ENCODE measurements at regions not wholly inside any gene's neighbourhood (a gene's known extent, or its start where the extent isn't known, plus 50 kb on each side); places are given as distances from the start of the nearest gene placed in this dataset.
A peak's percentile ranks its signal among the peaks of the same experiment; 100 is the strongest.

DNA sequence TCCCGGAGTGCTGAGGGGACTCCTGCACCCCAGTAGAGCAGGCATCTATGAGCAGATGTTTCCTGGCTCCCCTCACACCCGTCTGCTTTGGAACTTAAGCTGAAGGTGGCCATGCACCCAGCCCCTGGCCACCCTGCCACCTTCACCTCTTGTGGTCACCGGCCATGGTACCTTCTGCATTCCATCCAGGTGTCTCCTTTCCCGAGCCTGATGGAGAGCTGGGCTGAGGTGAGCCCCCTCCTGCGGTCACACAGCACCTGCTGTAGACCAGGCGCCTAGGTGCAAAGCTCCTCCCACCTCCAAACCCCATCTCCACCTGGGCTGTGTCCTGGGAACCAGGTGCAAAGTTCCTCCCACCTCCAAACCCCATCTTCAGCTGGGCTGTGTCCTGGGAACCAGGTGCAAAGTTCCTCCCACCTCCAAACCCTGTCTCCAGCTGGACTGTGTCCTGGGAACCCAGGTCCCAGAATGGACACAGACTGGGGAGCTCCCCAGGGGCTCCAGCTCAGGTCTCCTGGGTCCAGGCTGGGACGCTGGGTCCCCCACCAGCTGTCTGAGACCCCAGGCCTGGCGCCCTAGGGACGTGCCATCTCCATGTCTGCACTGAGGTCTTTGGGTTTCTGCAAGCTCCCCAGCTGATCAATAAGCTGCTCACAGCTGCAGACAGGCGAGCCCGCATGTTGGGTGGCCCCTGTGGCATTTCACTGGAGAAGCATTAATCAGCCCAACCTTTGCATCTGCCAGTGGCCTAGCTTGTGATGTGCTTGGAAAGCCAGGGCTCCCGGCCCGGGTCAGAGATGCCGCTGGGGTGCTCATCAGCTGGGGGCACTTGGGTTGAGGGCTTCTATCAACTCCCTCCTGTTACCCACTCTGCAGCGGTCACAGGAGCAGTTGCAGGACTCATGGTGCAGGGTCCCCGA is 61.2 kb upstream of the INPP5A start:
- H3K4me1 Mint-ChIP-seq, result no peaks in the 10 kb centered on the region
- ChIA-PET CTCF (no interaction called here), POLR2A (no interaction called here)

DNA sequence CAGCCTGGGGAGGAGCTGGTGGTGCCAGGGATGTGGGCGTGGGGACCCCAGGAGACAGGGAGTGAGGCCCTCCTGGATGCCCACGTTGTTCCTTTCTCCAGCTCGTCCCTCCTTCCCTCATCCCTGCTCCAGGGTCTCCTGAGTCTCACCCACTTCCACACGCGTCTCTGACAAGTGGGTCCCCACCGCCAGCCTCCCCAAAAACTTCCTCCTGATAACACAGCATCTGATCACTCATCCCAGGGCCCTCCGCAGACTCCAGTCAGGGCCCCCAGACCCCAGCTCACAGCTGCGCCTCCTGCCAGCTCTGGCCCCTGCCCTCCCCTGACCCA is 60.6 kb upstream of the INPP5A start:
- DNase-seq, result no peak
- ChIA-PET POLR2A (no interaction called here), CTCF (no interaction called here)
- H3K4me1 ChIP-seq (ENCODE audit: insufficient read depth, low read length), result no peaks in the 10 kb centered on the region
- H3K27ac ChIP-seq (ENCODE audit: low read depth, low read length), result no peak overlapping the region
- H3K36me3 ChIP-seq (ENCODE audit: insufficient read depth, low read length), result no peaks in the 10 kb centered on the region
- H3K4me1 Mint-ChIP-seq, result no peaks in the 10 kb centered on the region
- H3K27ac Mint-ChIP-seq, result no peak overlapping the region
- H3K4me3 Mint-ChIP-seq, result no peak overlapping the region
- H3K9me3 ChIP-seq (ENCODE audit: low read length), result no peaks in the 10 kb centered on the region
- peaks cover 0 to 2% (median 0%) of the 10 kb centered on the region in 5 donors for H3K9me3 Mint-ChIP-seq
- H3K4me3 ChIP-seq (ENCODE audit: low read length), result no peak overlapping the region
- H3K27me3 Mint-ChIP-seq, result peaks cover 8 to 31% of the 10 kb centered on the region in 2 donors
- H3K27me3 ChIP-seq (ENCODE audit: insufficient read depth, low read length, poor library complexity, severe bottlenecking), result no peaks in the 10 kb centered on the region
- peaks cover 0 to 1% (median 0%) of the 10 kb centered on the region in 3 donors for H3K36me3 Mint-ChIP-seq

More for the DNA sequence above, 61.2 kb upstream of the INPP5A start:
- H3K4me1 ChIP-seq (ENCODE audit: insufficient read depth, low read length), result no peaks in the 10 kb centered on the region
- DNase-seq, result no peak
- Mint-ChIP-seq H3K27me3 (peaks cover 8 to 31% of the 10 kb centered on the region in 2 donors), H3K4me3 (no peak overlapping the region), H3K36me3 (peaks cover 0 to 1% (median 0%) of the 10 kb centered on the region in 3 donors), H3K9me3 (peaks cover 0 to 7% (median 2%) of the 10 kb centered on the region in 5 donors), H3K27ac (peak overlapping the region in 1 of 8 donors; percentile 14)
- H3K4me3 ChIP-seq (ENCODE audit: low read length), result no peak overlapping the region
- no peak overlapping the region for H3K27ac ChIP-seq (ENCODE audit: low read depth, low read length)
- H3K27me3 ChIP-seq (ENCODE audit: insufficient read depth, low read length, poor library complexity, severe bottlenecking), result no peaks in the 10 kb centered on the region
- H3K9me3 ChIP-seq (ENCODE audit: low read length), result no peaks in the 10 kb centered on the region
- H3K36me3 ChIP-seq (ENCODE audit: insufficient read depth, low read length), result no peaks in the 10 kb centered on the region

- H3K36me3 ChIP-seq (ENCODE audit: insufficient read depth, low read length), result no peaks in the 10 kb centered on the region
- Mint-ChIP-seq H3K27me3 (peaks cover 6 to 26% of the 10 kb centered on the region in 2 donors), H3K4me3 (no peak overlapping the region), H3K36me3 (no peaks in the 10 kb centered on the region), H3K9me3 (no peaks in the 10 kb centered on the region), H3K27ac (no peak overlapping the region), H3K4me1 (no peaks in the 10 kb centered on the region)
- POLR2A ChIA-PET, result no interaction called here
- no peaks in the 10 kb centered on the region for H3K27me3 ChIP-seq (ENCODE audit: insufficient read depth, low read length, poor library complexity, severe bottlenecking)
- H3K4me3 ChIP-seq (ENCODE audit: low read length), result no peak overlapping the region
- no peak overlapping the region for H3K27ac ChIP-seq (ENCODE audit: low read depth, low read length)
- no peaks in the 10 kb centered on the region for H3K9me3 ChIP-seq (ENCODE audit: low read length)
- DNase-seq, result no peak
- no peaks in the 10 kb centered on the region for H3K4me1 ChIP-seq (ENCODE audit: insufficient read depth, low read length)
- CTCF ChIA-PET, result no interaction called here
Measured at GRCh38 chr10:132477398-132478340, 59.9 kb upstream of the INPP5A start.

DNA sequence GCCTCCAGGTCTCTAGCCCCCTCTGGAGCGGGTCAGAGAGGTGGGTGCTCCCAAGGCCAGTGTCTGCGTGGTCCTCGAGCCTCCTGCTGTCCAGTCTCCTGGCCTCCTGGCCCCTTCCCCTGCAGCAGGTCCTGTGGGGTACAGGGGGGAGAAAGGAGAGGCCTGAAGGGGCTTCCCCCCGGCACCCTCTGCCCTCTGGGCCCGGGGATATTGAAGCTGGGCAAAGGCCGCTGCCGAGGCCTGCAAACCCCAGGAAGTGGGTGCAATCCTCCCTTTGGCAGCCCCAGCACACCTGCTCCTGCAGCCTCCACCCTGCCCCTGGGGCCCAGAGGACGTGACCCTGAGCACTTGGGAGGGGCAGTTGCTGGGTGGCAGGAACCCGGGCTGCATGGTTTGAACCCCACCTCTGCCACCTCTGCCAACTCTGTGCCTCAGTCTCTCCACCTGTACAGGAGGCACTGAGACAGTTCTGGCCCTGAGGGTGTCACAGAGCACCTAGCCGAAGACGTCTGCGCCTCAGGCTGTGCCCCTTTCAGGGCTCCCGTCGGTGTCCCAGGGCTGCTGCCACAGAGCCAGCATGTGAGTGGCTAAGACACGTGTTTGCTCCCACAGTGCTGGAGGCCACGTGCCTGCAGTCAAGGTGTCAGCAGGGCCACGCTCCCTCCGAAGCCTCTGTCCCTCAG is 59.1 kb upstream of the INPP5A start:
- H3K36me3 ChIP-seq (ENCODE audit: insufficient read depth, low read length), result no peaks in the 10 kb centered on the region
- DNase-seq, result no peak
- POLR2A ChIA-PET, result no interaction called here
- no peaks in the 10 kb centered on the region for H3K36me3 Mint-ChIP-seq
- no peaks in the 10 kb centered on the region for H3K9me3 ChIP-seq (ENCODE audit: low read length)
- no peak overlapping the region for H3K27ac ChIP-seq (ENCODE audit: low read depth, low read length)
- no peaks in the 10 kb centered on the region for H3K27me3 ChIP-seq (ENCODE audit: insufficient read depth, low read length, poor library complexity, severe bottlenecking)
- CTCF ChIA-PET, result no interaction called here
- H3K4me3 Mint-ChIP-seq, result no peak overlapping the region
- no peaks in the 10 kb centered on the region for H3K4me1 ChIP-seq (ENCODE audit: insufficient read depth, low read length)
- H3K27me3 Mint-ChIP-seq, result peaks cover 4 to 21% of the 10 kb centered on the region in 2 donors
- H3K27ac Mint-ChIP-seq, result no peak overlapping the region
- no peaks in the 10 kb centered on the region for H3K9me3 Mint-ChIP-seq
- no peak overlapping the region for H3K4me3 ChIP-seq (ENCODE audit: low read length)
- no peaks in the 10 kb centered on the region for H3K4me1 Mint-ChIP-seq

GRCh38 chr10:132479024-132479602 is 58.5 kb upstream of the INPP5A start:
- Histone ChIP-seq H3K9me3 (ENCODE audit: low read length) (no peaks in the 10 kb centered on the region), H3K36me3 (ENCODE audit: insufficient read depth, low read length) (no peaks in the 10 kb centered on the region), H3K27me3 (ENCODE audit: insufficient read depth, low read length, poor library complexity, severe bottlenecking) (no peaks in the 10 kb centered on the region), H3K4me3 (ENCODE audit: low read length) (no peak overlapping the region), H3K27ac (ENCODE audit: low read depth, low read length) (no peak overlapping the region), H3K4me1 (ENCODE audit: insufficient read depth, low read length) (no peaks in the 10 kb centered on the region)
- no peak for DNase-seq
- Mint-ChIP-seq H3K27ac (no peak overlapping the region), H3K9me3 (no peaks in the 10 kb centered on the region), H3K4me1 (no peaks in the 10 kb centered on the region), H3K36me3 (no peaks in the 10 kb centered on the region), H3K4me3 (no peak overlapping the region), H3K27me3 (peaks cover 4 to 20% of the 10 kb centered on the region in 2 donors)
- POLR2A ChIA-PET, result no interaction called here
- CTCF ChIA-PET, result interaction anchor here (0.7 to 1.0 kb wide), 2 partner anchors 20 kb away, joined by 3 read pairs; no protein-coding TSS in a partner anchor

GRCh38 chr10:132479603-132480221 is 57.9 kb upstream of the INPP5A start:
- POLR2A ChIA-PET, result no interaction called here

GRCh38 chr10:132480356-132480755 is 57.2 kb upstream of the INPP5A start:
- Histone ChIP-seq H3K36me3 (ENCODE audit: insufficient read depth, low read length) (no peaks in the 10 kb centered on the region), H3K4me3 (ENCODE audit: low read length) (no peak overlapping the region), H3K27ac (ENCODE audit: low read depth, low read length) (no peak overlapping the region), H3K9me3 (ENCODE audit: low read length) (no peaks in the 10 kb centered on the region), H3K4me1 (ENCODE audit: insufficient read depth, low read length) (no peaks in the 10 kb centered on the region), H3K27me3 (ENCODE audit: insufficient read depth, low read length, poor library complexity, severe bottlenecking) (no peaks in the 10 kb centered on the region)
- Mint-ChIP-seq H3K27ac (no peak overlapping the region), H3K4me3 (no peak overlapping the region), H3K4me1 (no peaks in the 10 kb centered on the region), H3K36me3 (no peaks in the 10 kb centered on the region), H3K27me3 (peaks cover 7 to 20% of the 10 kb centered on the region in 2 donors), H3K9me3 (no peaks in the 10 kb centered on the region)
- ChIA-PET POLR2A (no interaction called here), CTCF (interaction anchor here (1.0 kb wide), 1 partner anchor 22 kb away, joined by 3 read pairs; no protein-coding TSS in a partner anchor)
- no peak for DNase-seq

More at GRCh38 chr10:132479603-132480221, 57.9 kb upstream of the INPP5A start:
- no peaks in the 10 kb centered on the region for H3K4me1 Mint-ChIP-seq
- no peaks in the 10 kb centered on the region for H3K36me3 Mint-ChIP-seq
- H3K9me3 ChIP-seq (ENCODE audit: low read length), result no peaks in the 10 kb centered on the region
- no peak overlapping the region for H3K27ac ChIP-seq (ENCODE audit: low read depth, low read length)
- H3K27me3 ChIP-seq (ENCODE audit: insufficient read depth, low read length, poor library complexity, severe bottlenecking), result no peaks in the 10 kb centered on the region
- CTCF ChIA-PET, result interaction anchor here (0.7 to 1.0 kb wide), 2 partner anchors 20 to 21 kb away, joined by 3 read pairs; no protein-coding TSS in a partner anchor
- no peak overlapping the region for H3K27ac Mint-ChIP-seq
- no peaks in the 10 kb centered on the region for H3K4me1 ChIP-seq (ENCODE audit: insufficient read depth, low read length)
- H3K9me3 Mint-ChIP-seq, result no peaks in the 10 kb centered on the region
- no peak overlapping the region for H3K4me3 Mint-ChIP-seq
- no peaks in the 10 kb centered on the region for H3K36me3 ChIP-seq (ENCODE audit: insufficient read depth, low read length)
- peaks cover 4 to 20% of the 10 kb centered on the region in 2 donors for H3K27me3 Mint-ChIP-seq
- H3K4me3 ChIP-seq (ENCODE audit: low read length), result no peak overlapping the region
- no peak for DNase-seq

Measured in CD8-positive, alpha-beta memory T cell (primary cell).